SIG-M5 treated with dmso at 0.1 percent for 504 hours (cell line): ENCODE measurements at regions not wholly inside any gene's neighbourhood (a gene's known extent, or its start where the extent isn't known, plus 50 kb on each side); places are given as distances from the start of the nearest gene placed in this dataset.

Source experiments
- DNase-seq: peaks from one replicate; lab custom pipeline; 2025; ENCODE audit not compliant: unreplicated experiment; lab: John Stamatoyannopoulos, UW

GRCh38 chr14:58697930-58698642, 60.3 kb downstream of the DACT1 start:
- DNase-seq: no peak

GRCh38 chr14:58699681-58700205, 62.0 kb downstream of the DACT1 start:
- no peak for DNase-seq

GRCh38 chr14:58701156-58701555, 63.4 kb downstream of the DACT1 start:
- no peak for DNase-seq

- DNase-seq: no peak
These were observed 63.8 kb downstream of the DACT1 start for GRCh38 chr14:58701604-58702003.

- no peak for DNase-seq
These were observed 64.8 kb downstream of the DACT1 start for GRCh38 chr14:58702441-58703160.

- no peak for DNase-seq
These were observed 65.4 kb downstream of the DACT1 start for GRCh38 chr14:58703161-58703506.

- no peak for DNase-seq
These were observed 67.3 kb downstream of the DACT1 start for GRCh38 chr14:58705066-58705465.

GRCh38 chr14:58707949-58708348, 70.2 kb downstream of the DACT1 start:
- DNase-seq: no peak

GRCh38 chr14:58709949-58710348, 72.2 kb downstream of the DACT1 start:
- no peak for DNase-seq

- no peak for DNase-seq
These were observed 73.6 kb downstream of the DACT1 start for GRCh38 chr14:58711382-58711781.

GRCh38 chr14:58712357-58712756, 74.6 kb downstream of the DACT1 start:
- DNase-seq: no peak

GRCh38 chr14:58713677-58714076, 75.9 kb downstream of the DACT1 start:
- DNase-seq: no peak

GRCh38 chr14:58716706-58717105, 78.9 kb downstream of the DACT1 start:
- no peak for DNase-seq

GRCh38 chr14:58717211-58717610, 79.4 kb downstream of the DACT1 start:
- no peak for DNase-seq

- no peak for DNase-seq
These were observed 80.1 kb downstream of the DACT1 start for GRCh38 chr14:58717813-58718212.

GRCh38 chr14:58718226-58719205, 80.8 kb downstream of the DACT1 start:
- no peak for DNase-seq

- DNase-seq: no peak
These were observed 84.0 kb downstream of the DACT1 start for GRCh38 chr14:58721723-58722122.

- DNase-seq: no peak
These were observed 84.7 kb downstream of the DACT1 start for GRCh38 chr14:58722441-58722840.

- no peak for DNase-seq
These were observed 86.4 kb downstream of the DACT1 start for GRCh38 chr14:58724206-58724605.

GRCh38 chr14:58724702-58725101, 86.9 kb downstream of the DACT1 start:
- DNase-seq: no peak

- DNase-seq: no peak
These were observed 87.5 kb downstream of the DACT1 start for GRCh38 chr14:58725226-58725625.
